ENCODE measurements at regions not wholly inside any gene's neighbourhood (a gene's known extent, or its start where the extent isn't known, plus 50 kb on each side); places are given as distances from the start of the nearest gene placed in this dataset.
"Not testable (repeated sequence)": the region's sequence is repeated elsewhere in the genome, so short reads cannot be mapped to it uniquely, and the experiment has no call there.

DNA sequence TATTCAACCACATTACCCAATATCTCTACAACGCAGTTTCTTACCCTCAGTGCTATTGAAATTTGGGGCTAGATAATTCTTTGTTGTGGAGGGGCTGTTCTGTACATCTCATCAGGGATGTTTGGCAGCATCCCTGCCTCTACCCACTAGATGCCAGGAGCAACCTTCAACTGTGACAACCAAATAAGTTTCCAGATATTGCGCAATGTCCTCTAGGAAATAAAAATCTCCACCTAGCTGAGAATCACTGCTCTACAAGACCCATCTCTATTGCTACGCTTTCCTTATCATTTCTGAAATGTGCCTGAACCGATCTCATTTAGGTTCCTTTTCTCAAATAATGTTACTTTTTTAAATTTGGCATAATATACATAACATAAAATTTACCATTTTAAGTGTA is 155.2 kb upstream of the G2E3 start:
- Histone ChIP-seq H3K9me3 (no peaks in the 10 kb centered on the region), H3K27me3 (no peaks in the 10 kb centered on the region), H3K4me1 (no peaks in the 10 kb centered on the region), H3K27ac (no peak overlapping the region), H3K4me3 (no peak overlapping the region), H3K36me3 (no peaks in the 10 kb centered on the region)
- intact Hi-C loops (cut with DNase I; ENCODE audit: low total_unique reads), result no loop called here
- no peak for TF ChIP-seq POLR2AphosphoS5 (IDR thresholded peaks at IDR 0.05)
- TF ChIP-seq, protein P1, sequence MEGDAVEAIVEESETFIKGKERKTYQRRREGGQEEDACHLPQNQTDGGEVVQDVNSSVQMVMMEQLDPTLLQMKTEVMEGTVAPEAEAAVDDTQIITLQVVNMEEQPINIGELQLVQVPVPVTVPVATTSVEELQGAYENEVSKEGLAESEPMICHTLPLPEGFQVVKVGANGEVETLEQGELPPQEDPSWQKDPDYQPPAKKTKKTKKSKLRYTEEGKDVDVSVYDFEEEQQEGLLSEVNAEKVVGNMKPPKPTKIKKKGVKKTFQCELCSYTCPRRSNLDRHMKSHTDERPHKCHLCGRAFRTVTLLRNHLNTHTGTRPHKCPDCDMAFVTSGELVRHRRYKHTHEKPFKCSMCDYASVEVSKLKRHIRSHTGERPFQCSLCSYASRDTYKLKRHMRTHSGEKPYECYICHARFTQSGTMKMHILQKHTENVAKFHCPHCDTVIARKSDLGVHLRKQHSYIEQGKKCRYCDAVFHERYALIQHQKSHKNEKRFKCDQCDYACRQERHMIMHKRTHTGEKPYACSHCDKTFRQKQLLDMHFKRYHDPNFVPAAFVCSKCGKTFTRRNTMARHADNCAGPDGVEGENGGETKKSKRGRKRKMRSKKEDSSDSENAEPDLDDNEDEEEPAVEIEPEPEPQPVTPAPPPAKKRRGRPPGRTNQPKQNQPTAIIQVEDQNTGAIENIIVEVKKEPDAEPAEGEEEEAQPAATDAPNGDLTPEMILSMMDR (IDR thresholded peaks at IDR 0.05), result no peak
- no peak for DNase-seq (ENCODE audit: low spot score in 2 of 2)

DNA sequence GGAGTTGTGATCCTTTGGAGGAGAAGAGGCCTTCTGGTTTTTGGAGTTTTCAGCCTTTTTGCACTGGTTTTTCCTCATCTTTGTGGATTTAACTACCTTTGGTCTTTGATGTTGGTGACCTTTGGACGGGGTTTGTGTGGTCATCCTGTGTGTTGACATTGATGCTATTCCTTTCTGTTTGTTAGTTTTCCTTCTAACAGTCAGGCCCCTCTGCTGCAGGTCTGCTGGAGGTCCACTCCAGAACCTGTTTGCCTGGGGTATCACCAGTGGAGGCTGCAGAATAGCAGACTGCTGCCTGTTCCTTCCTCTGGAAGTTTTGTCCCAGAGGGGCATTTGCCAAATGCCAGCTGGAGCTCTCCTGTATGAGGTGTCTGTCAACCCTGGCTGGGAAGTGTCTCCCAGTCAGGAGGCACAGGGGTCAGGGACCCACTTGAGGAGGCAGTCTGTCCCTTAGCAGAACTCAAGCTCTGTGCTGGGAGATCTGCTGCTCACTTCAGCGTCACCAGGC is 149.4 kb upstream of the G2E3 start:
- intact Hi-C loops (cut with DNase I; ENCODE audit: low total_unique reads); DNase-seq (ENCODE audit: low spot score in 2 of 2): not testable (repeated sequence)

DNA sequence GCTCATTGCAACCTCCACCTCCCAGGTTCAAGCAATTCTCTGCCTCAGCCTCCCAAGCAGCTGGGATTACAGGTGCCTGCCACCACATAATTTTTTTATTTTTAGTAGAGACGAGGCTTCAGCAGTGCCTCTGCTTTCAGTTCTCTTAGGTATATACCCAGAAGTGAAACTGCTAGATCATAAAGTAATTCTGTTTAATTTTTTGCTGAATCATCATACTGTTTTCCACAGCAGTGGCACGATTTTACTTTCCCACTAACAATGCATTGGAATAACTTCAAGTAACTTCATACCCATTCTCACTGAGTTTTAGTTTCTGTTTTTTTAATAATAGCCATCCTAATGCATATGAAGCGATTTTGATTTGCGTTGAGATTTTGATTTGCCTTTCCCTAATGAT is 148.0 kb upstream of the G2E3 start:
- intact Hi-C loops (cut with DNase I; ENCODE audit: low total_unique reads), result no loop called here
- no peaks in the 10 kb centered on the region for H3K4me1 ChIP-seq
- no peak for DNase-seq (ENCODE audit: low spot score in 2 of 2)
- no peak overlapping the region for H3K4me3 ChIP-seq
- no peak for TF ChIP-seq POLR2AphosphoS5 (IDR thresholded peaks at IDR 0.05)
- H3K27me3 ChIP-seq, result no peaks in the 10 kb centered on the region
- no peaks in the 10 kb centered on the region for H3K36me3 ChIP-seq
- H3K27ac ChIP-seq, result no peak overlapping the region
- H3K9me3 ChIP-seq, result peaks cover 0 to 3% of the 10 kb centered on the region in 2 donors

More for the DNA sequence above, 149.4 kb upstream of the G2E3 start:
- H3K4me1 ChIP-seq, H3K4me3 ChIP-seq, H3K27ac ChIP-seq, H3K36me3 ChIP-seq, H3K27me3 ChIP-seq, H3K9me3 ChIP-seq: not testable (repeated sequence)

DNA sequence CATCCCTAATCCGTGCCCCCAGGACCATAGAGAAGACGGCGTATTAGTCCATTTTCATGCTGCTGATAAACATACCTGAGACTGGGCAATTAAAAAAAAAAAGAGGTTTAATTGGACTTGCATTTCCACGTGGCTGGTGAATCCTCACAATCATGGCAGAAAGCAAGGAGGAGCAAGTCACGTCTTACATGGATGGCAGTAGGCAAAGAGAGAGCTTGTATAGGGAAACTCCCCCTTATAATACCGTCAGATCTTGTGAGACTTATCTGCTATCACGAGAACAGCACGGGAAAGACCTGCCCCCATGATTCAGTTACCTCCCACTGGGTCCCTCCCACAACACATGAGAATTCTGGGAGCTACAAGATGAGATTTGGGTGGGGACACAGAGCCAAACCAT is 145.8 kb upstream of the G2E3 start:
- H3K27ac ChIP-seq; H3K27me3 ChIP-seq; H3K9me3 ChIP-seq; DNase-seq (ENCODE audit: low spot score in 2 of 2); H3K36me3 ChIP-seq; intact Hi-C loops (cut with DNase I; ENCODE audit: low total_unique reads); H3K4me3 ChIP-seq; H3K4me1 ChIP-seq: not testable (repeated sequence)

DNA sequence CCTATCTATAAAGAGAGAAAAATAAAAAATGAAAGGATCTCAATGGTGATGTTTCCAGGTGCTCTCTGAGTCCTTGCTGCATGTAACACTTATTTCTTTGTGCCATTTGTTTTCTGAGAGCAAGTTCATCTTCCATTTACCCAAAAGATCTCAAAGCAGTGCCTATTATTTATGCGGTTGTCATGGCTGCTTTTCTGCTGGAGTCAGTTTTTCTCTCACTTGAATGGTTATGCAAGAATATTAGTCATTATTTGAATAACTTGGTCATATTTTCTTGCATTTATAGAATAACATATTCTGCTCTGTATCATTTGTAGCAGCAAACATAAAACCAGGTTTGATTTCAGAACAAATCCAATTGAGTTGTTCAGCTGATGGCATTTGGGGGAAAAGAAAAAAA is 141.8 kb upstream of the G2E3 start:
- no peak overlapping the region for H3K27ac ChIP-seq
- intact Hi-C loops (cut with DNase I; ENCODE audit: low total_unique reads), result loop anchor here (5.0 kb wide), 1 partner anchor 1340 kb away; no protein-coding TSS in a partner anchor
- no peak overlapping the region for H3K4me3 ChIP-seq
- no peaks in the 10 kb centered on the region for H3K27me3 ChIP-seq
- peaks cover 0 to 3% of the 10 kb centered on the region in 2 donors for H3K9me3 ChIP-seq
- H3K36me3 ChIP-seq, result no peaks in the 10 kb centered on the region
- no peaks in the 10 kb centered on the region for H3K4me1 ChIP-seq
- TF ChIP-seq POLR2AphosphoS5 (IDR thresholded peaks at IDR 0.05) (no peak), POLR2A (IDR thresholded peaks at IDR 0.05) (no peak)
- TF ChIP-seq, protein P1 (IDR thresholded peaks at IDR 0.05), result no peak
- DNase-seq (ENCODE audit: low spot score in 2 of 2), result no peak

DNA sequence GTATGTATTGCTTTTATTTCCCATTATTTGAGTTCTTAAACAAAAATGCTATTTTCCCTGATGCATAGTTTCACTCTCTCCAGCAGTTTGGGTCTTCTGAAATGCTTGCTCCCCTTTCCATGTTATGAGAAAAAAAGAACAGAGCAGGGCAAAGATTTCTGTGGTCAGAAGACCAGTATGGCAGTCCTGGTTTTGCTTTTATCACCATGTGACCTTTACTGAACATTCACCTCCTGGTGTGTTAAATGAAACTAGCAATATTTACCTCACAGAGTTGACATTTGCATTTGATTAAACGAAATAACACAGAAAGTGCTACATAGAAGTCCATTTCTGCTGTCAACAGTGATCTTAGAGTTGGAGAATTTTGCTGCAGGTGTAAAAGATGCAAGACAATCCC is 141.0 kb upstream of the G2E3 start:
- TF ChIP-seq POLR2A (IDR thresholded peaks at IDR 0.05) (no peak), POLR2AphosphoS5 (IDR thresholded peaks at IDR 0.05) (no peak)

DNA sequence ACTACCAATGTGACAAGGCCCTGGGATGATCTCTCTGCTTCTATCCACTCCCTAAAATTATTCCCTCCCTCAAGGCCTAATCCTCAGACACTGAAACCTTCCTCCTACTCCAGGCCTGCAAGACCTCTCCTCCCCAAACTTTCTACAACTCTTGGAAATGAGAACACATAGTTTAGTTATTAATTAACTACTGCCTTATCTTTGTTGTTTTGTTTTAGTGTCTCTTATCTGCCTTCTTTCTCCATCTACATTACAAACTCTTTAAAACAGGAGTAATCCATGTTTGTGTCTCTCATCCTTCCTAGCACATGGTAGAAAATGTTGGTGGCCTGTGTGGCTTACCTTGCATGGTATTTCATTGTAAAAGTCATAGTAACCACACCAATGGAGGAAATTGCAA is 139.9 kb upstream of the G2E3 start:
- TF ChIP-seq, protein P1 (IDR thresholded peaks at IDR 0.05), result no peak
- TF ChIP-seq POLR2A (IDR thresholded peaks at IDR 0.05), result no peak
- no peak for TF ChIP-seq POLR2AphosphoS5 (IDR thresholded peaks at IDR 0.05)
- no peak overlapping the region for H3K4me3 ChIP-seq
- intact Hi-C loops (cut with DNase I; ENCODE audit: low total_unique reads), result loop anchor here (5.0 kb wide), 1 partner anchor 1342 kb away; no protein-coding TSS in a partner anchor
- no peaks in the 10 kb centered on the region for H3K4me1 ChIP-seq
- no peak overlapping the region for H3K27ac ChIP-seq
- DNase-seq (ENCODE audit: low spot score in 2 of 2), result no peak
- no peaks in the 10 kb centered on the region for H3K9me3 ChIP-seq
- no peaks in the 10 kb centered on the region for H3K27me3 ChIP-seq
- H3K36me3 ChIP-seq, result no peaks in the 10 kb centered on the region

More for the DNA sequence above, 141.0 kb upstream of the G2E3 start:
- intact Hi-C loops (cut with DNase I; ENCODE audit: low total_unique reads), result loop anchor here (5.0 kb wide), 1 partner anchor 1341 kb away; no protein-coding TSS in a partner anchor
- no peaks in the 10 kb centered on the region for H3K36me3 ChIP-seq
- H3K27ac ChIP-seq, result no peak overlapping the region
- no peaks in the 10 kb centered on the region for H3K4me1 ChIP-seq
- no peaks in the 10 kb centered on the region for H3K27me3 ChIP-seq
- no peak for DNase-seq (ENCODE audit: low spot score in 2 of 2)
- no peak overlapping the region for H3K4me3 ChIP-seq
- H3K9me3 ChIP-seq, result peaks cover 0 to 1% of the 10 kb centered on the region in 2 donors

Data from breast epithelium (tissue), 4 donors.